Spleen (tissue), 7 donors: ENCODE measurements at regions not wholly inside any gene's neighbourhood (a gene's known extent, or its start where the extent isn't known, plus 50 kb on each side); places are given as distances from the start of the nearest gene placed in this dataset.
"Not testable (repeated sequence)": the region's sequence is repeated elsewhere in the genome, so short reads cannot be mapped to it uniquely, and the experiment has no call there.

ENCODE experiments used
- POLR2A ChIP-seq, 3 donors: fragments of 450-650 bp; IDR thresholded peaks; one replicate each; pipeline ENCODE4 v1.5.1; 2017; ENCODE audit warnings: antibody characterized with exemption in 3 of 3, mild to moderate bottlenecking in 1 of 3
- POLR2AphosphoS5 ChIP-seq, 3 donors: sonication (generic); formaldehyde crosslinking; IDR thresholded peaks; one replicate each; pipeline ENCODE4 v1.5.1; 2017; ENCODE audit warnings: antibody characterized with exemption in 3 of 3
- TF ChIP-seq, protein P1 (sequence below), 11 experiments: fragments of 200-600 bp in 7 of 11; fragments of 450-650 bp in 4 of 11; sonication (generic) in 4 of 11; IDR thresholded peaks in 8 of 11; conservative IDR thresholded peaks in 3 of 11; 1 replicate in 7 of 11; 2 replicates in 4 of 11; pipeline versions ENCODE4 v1.4.0 to v1.8.0; 2016 to 2021; ENCODE audit warnings: antibody characterized with exemption in 11 of 11, inconsistent platforms in 4 of 11, mild to moderate bottlenecking in 1 of 11
- donor health status: DM: no; HTN: no; CAD: no; lungs with moderate emphysema.
- donor health status: DM: no; HTN: no; CAD: no.
- donor health status: DM: no; HTN: no; CAD: no.

DNA sequence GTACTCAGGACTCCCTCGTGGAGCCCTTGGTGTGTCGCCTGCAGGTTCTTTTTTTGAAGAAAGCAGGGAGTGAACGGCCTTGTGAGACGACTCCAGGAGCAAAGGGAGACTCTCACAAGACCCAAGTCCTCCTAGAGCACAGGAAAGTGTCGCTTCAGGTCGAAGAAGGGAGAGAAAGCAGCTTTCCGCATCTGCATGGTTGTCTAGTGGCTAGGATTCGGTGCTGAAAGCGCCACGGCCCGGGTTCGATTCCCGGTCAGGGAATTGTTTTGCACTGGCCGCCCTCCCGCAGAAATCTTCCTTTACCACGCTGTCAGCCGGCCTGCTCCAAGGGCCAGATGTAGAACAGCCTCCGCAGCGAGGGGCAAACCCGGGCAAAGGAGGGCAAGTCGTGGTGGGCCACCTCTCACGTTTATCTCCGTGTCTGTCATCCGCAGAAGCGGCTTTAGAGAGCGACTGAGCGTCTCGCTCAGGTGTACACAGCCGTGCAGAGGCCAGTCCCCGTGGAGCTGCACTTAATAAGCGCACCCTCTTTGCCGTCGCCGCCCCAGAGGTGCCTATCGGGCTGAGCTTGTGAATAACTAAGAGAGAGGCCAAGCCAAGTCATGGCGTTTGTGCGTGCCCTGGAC is 72.6 kb downstream of the FAM72D start:
- TF ChIP-seq, protein P1, sequence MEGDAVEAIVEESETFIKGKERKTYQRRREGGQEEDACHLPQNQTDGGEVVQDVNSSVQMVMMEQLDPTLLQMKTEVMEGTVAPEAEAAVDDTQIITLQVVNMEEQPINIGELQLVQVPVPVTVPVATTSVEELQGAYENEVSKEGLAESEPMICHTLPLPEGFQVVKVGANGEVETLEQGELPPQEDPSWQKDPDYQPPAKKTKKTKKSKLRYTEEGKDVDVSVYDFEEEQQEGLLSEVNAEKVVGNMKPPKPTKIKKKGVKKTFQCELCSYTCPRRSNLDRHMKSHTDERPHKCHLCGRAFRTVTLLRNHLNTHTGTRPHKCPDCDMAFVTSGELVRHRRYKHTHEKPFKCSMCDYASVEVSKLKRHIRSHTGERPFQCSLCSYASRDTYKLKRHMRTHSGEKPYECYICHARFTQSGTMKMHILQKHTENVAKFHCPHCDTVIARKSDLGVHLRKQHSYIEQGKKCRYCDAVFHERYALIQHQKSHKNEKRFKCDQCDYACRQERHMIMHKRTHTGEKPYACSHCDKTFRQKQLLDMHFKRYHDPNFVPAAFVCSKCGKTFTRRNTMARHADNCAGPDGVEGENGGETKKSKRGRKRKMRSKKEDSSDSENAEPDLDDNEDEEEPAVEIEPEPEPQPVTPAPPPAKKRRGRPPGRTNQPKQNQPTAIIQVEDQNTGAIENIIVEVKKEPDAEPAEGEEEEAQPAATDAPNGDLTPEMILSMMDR (IDR thresholded peaks at IDR 0.05 in 8 of 11, conservative IDR thresholded peaks at IDR 0.05 in 3 of 11), result not testable (repeated sequence)
- not testable (repeated sequence) for TF ChIP-seq POLR2A, POLR2AphosphoS5 (IDR thresholded peaks at IDR 0.05)
